ENCODE measurements at regions not wholly inside any gene's neighbourhood (a gene's known extent, or its start where the extent isn't known, plus 50 kb on each side); places are given as distances from the start of the nearest gene placed in this dataset.

DNA sequence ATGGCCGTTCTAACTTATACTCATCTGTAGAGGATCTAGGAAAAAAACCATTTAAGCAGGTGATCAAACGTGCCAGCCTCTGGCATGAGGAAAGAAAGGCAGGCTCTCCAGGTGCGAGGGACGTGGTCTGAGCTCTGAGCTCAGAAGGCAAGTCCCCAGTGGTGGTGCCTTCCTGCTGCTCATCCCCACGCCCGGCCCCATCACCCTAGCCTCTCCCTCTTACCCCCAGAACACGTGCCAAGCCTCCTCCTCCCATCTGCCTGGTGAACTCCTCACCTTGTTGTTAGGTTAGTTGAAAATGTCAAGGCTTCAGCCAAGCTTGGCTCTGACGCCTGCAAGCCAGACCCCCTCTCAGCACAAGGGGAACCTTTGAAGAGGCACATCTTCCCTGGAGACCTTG, 571.2 kb upstream of the MKI67 start:
- no peaks in the 10 kb centered on the region for H3K79me2 ChIP-seq (ENCODE audit: control insufficient read depth, insufficient read depth, low read length)
- intact Hi-C loops (cut with micrococcal nuclease): no loop called here
- DNase-seq (ENCODE audit: extremely low read depth in 1 of 4, low spot score in 3 of 4) (no peak), ATAC-seq (peak; percentile 52), FAIRE-seq (no peak)
- H3K36me3 ChIP-seq (ENCODE audit: control insufficient read depth, insufficient read depth, low read length): no peaks in the 10 kb centered on the region
- H3K4me1 ChIP-seq (replicated peaks in 1 of 2; ENCODE audit: control insufficient read depth in 2 of 2, insufficient read depth in 2 of 2, low read length in 2 of 2): peaks cover 0 to 7% of the 10 kb centered on the region in 2 experiments; a peak in 2 of 5 replicates
- no peak overlapping the region for H2AFZ ChIP-seq (ENCODE audit: low read depth, low read length)
- H3K9me1 ChIP-seq (ENCODE audit: control insufficient read depth, insufficient read depth, low read length): no peaks in the 10 kb centered on the region
- TF ChIP-seq EP300 (IDR thresholded peaks at IDR 0.05; ENCODE audit: low read length) (no peak), SREBF1 (IDR thresholded peaks at IDR 0.05; ENCODE audit: borderline replicate concordance, low read depth, low read length) (no peak), ZBTB7A (IDR thresholded peaks at IDR 0.05; ENCODE audit: borderline replicate concordance, control insufficient read depth, low read depth, low read length) (no peak), KLF10 (CRISPR knock-in tag; IDR thresholded peaks at IDR 0.05) (no peak)
- TF ChIP-seq, protein P1, sequence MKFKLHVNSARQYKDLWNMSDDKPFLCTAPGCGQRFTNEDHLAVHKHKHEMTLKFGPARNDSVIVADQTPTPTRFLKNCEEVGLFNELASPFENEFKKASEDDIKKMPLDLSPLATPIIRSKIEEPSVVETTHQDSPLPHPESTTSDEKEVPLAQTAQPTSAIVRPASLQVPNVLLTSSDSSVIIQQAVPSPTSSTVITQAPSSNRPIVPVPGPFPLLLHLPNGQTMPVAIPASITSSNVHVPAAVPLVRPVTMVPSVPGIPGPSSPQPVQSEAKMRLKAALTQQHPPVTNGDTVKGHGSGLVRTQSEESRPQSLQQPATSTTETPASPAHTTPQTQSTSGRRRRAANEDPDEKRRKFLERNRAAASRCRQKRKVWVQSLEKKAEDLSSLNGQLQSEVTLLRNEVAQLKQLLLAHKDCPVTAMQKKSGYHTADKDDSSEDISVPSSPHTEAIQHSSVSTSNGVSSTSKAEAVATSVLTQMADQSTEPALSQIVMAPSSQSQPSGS (CRISPR knock-in tag; IDR thresholded peaks at IDR 0.05): no peak
- TF ChIP-seq, protein P2, sequence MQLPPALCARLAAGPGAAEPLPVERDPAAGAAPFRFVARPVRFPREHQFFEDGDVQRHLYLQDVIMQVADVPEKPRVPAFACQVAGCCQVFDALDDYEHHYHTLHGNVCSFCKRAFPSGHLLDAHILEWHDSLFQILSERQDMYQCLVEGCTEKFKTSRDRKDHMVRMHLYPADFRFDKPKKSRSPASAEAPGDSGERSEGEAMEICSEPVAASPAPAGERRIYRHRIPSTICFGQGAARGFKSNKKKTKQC (CRISPR knock-in tag; IDR thresholded peaks at IDR 0.05): no peak
- no TSS peak for BruUV-seq (replicated peaks)
- 4% methylated on average over 6 of the region's 8 CpGs for WGBS (ENCODE audit: insufficient coverage, low coverage, missing lambda C conversion rate)
- no peaks in the 10 kb centered on the region for H4K20me1 ChIP-seq (replicated peaks; ENCODE audit: control insufficient read depth, insufficient read depth, low read length)
- in situ Hi-C loops (cut with MboI): no loop called here
- no peak overlapping the region for H3K4me3 ChIP-seq
- no peak overlapping the region for H3K27ac ChIP-seq (ENCODE audit: extremely low read depth, low read depth, low read length)
- H3K9me3 ChIP-seq (replicated peaks; ENCODE audit: control insufficient read depth, insufficient read depth, low read depth, low read length): no peaks in the 10 kb centered on the region
- H3K4me2 ChIP-seq (ENCODE audit: insufficient read depth, low read length): no peak overlapping the region
- H3K9ac ChIP-seq (ENCODE audit: insufficient read depth in 1 of 2, low read depth in 2 of 2, low read length in 2 of 2): no peak overlapping the region
- ChIA-PET CTCF (ENCODE audit: low intra/inter-chr PET ratio) (no interaction called here), POLR2A (interaction anchor here (0.6 to 1.1 kb wide), 3 partner anchors 10 to 37 kb away, joined by 3 read pairs; no protein-coding TSS in a partner anchor)
- H3K27me3 ChIP-seq (ENCODE audit: control insufficient read depth in 2 of 2, insufficient read depth in 2 of 2, low read length in 2 of 2): peaks cover 6 to 15% of the 10 kb centered on the region in 2 experiments; a peak in 3 of 5 replicates

Data from K562 (cell line).